Upper lobe of right lung (tissue), 1 donor: ENCODE measurements at regions not wholly inside any gene's neighbourhood (a gene's known extent, or its start where the extent isn't known, plus 50 kb on each side); places are given as distances from the start of the nearest gene placed in this dataset.

Experiments used
- ATAC-seq: fragments of 200-7000 bp; cut with Tn5 transposase; one replicate; pipeline ENCODE4 v1.9.1; 2020; ENCODE audit warnings: mild to moderate bottlenecking, moderate library complexity
- DNase-seq: peaks from one replicate; pipeline ENCODE4 v3.0.0-alpha.2; 2020
- H3K27ac ChIP-seq: fragments of 200-600 bp; one replicate; pipeline ENCODE4 v1.8.0; 2022
- H3K27me3 ChIP-seq: fragments of 200-600 bp; one replicate; pipeline ENCODE4 v1.8.0; 2022; ENCODE audit warnings: mild to moderate bottlenecking
- H3K36me3 ChIP-seq: fragments of 200-600 bp; one replicate; pipeline ENCODE4 v1.8.0; 2022
- H3K4me1 ChIP-seq: fragments of 200-600 bp; one replicate; pipeline ENCODE4 v1.8.0; 2022
- H3K4me3 ChIP-seq: fragments of 200-600 bp; one replicate; pipeline ENCODE4 v1.8.0; 2022; ENCODE audit warnings: mild to moderate bottlenecking
- H3K9me3 ChIP-seq: fragments of 200-600 bp; one replicate; pipeline ENCODE4 v1.8.0; 2022
- intact Hi-C: fragments of 100-400 bp; cut with DNase I; formaldehyde crosslinking; loops from one replicate; pipeline ENCODE4 v1.11.0; 2022
- TF ChIP-seq, protein P1 (sequence below): fragments of 200-600 bp; IDR thresholded peaks from one replicate; pipeline ENCODE4 v1.8.0; 2022; ENCODE audit warnings: antibody characterized with exemption
- donor health status: DM: no; HTN: yes; CAD: no; lungs with severe emphysema.

DNA sequence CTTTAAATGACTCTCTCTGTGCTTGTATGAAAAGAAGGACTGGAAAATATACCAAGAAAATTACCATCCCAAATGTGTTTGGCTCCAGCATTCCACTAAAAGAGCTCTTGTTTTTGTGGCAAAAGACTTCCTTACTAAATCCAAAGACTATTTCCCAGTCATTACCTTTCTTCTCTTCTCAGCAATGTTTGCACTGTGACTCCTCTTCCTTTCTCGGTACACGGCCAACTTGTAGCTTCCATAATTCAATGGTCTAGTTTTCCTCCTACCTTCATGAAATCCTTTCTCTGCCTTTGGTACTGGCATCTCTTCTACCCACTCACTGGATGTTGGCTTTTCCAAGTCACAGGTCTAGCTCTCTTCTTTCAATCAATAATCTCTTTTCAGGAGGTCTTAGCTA lies 568.5 kb upstream of the JAG1 start:
- Histone ChIP-seq H3K27ac (no peak overlapping the region), H3K36me3 (no peaks in the 10 kb centered on the region), H3K9me3 (no peaks in the 10 kb centered on the region), H3K4me3 (no peak overlapping the region), H3K27me3 (no peaks in the 10 kb centered on the region), H3K4me1 (no peaks in the 10 kb centered on the region)
- DNase-seq (no peak), ATAC-seq (no peak)
- intact Hi-C loops: no loop called here
- TF ChIP-seq, protein P1, sequence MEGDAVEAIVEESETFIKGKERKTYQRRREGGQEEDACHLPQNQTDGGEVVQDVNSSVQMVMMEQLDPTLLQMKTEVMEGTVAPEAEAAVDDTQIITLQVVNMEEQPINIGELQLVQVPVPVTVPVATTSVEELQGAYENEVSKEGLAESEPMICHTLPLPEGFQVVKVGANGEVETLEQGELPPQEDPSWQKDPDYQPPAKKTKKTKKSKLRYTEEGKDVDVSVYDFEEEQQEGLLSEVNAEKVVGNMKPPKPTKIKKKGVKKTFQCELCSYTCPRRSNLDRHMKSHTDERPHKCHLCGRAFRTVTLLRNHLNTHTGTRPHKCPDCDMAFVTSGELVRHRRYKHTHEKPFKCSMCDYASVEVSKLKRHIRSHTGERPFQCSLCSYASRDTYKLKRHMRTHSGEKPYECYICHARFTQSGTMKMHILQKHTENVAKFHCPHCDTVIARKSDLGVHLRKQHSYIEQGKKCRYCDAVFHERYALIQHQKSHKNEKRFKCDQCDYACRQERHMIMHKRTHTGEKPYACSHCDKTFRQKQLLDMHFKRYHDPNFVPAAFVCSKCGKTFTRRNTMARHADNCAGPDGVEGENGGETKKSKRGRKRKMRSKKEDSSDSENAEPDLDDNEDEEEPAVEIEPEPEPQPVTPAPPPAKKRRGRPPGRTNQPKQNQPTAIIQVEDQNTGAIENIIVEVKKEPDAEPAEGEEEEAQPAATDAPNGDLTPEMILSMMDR: no peak

DNA sequence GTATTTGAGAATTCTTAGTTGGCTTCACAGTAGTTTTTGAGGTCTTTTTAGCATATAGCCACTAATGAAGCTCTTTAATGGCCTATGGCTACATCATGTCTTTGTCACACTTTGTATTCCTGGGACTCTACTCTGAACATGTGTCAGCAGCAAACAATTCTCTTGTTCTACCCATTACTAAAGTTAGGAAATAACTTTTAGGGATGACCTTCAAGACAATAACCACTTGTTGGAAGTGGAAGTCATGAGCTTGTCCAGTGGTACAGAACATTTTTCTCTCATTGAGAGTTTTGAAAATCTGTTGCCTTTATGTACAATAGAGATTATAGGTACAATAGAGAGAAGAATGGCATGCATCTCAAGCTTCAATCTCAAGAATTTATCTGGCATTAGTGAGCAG lies 571.6 kb upstream of the JAG1 start:
- no peak for ATAC-seq
- H3K4me3 ChIP-seq: no peak overlapping the region
- intact Hi-C loops: no loop called here
- DNase-seq: no peak
- H3K27me3 ChIP-seq: no peaks in the 10 kb centered on the region
- TF ChIP-seq, protein P1: no peak
- no peak overlapping the region for H3K27ac ChIP-seq
- no peaks in the 10 kb centered on the region for H3K9me3 ChIP-seq
- no peaks in the 10 kb centered on the region for H3K4me1 ChIP-seq
- H3K36me3 ChIP-seq: no peaks in the 10 kb centered on the region

DNA sequence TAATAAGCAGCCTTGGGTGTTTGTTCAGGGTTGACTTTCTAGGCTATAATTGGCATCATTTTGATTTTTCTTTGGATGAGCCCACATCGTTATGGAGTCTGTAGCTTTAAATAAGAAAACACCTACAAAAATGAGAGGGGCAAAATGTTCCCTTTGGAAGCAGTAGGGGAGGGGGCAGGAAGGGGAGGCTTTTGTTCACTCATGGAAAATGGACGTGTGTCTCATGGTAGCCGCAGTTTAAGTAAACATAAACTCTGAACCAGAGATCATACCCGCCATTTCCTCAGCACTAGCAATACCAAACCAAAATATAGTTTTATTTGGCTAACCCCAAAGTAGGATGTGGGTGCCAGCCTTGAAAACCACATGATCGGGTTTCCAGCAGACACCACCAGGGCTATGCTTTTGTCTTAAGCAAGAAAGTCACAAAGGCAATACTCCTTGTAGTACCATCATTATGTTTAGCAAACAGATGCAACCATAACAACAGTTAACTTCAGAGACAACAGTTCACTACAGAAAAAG lies 572.5 kb upstream of the JAG1 start:
- intact Hi-C loops: no loop called here
- no peaks in the 10 kb centered on the region for H3K9me3 ChIP-seq
- H3K36me3 ChIP-seq: no peaks in the 10 kb centered on the region
- TF ChIP-seq, protein P1: no peak
- H3K27me3 ChIP-seq: no peaks in the 10 kb centered on the region
- DNase-seq (no peak), ATAC-seq (no peak)
- no peak overlapping the region for H3K4me3 ChIP-seq
- H3K27ac ChIP-seq: no peak overlapping the region
- no peaks in the 10 kb centered on the region for H3K4me1 ChIP-seq

DNA sequence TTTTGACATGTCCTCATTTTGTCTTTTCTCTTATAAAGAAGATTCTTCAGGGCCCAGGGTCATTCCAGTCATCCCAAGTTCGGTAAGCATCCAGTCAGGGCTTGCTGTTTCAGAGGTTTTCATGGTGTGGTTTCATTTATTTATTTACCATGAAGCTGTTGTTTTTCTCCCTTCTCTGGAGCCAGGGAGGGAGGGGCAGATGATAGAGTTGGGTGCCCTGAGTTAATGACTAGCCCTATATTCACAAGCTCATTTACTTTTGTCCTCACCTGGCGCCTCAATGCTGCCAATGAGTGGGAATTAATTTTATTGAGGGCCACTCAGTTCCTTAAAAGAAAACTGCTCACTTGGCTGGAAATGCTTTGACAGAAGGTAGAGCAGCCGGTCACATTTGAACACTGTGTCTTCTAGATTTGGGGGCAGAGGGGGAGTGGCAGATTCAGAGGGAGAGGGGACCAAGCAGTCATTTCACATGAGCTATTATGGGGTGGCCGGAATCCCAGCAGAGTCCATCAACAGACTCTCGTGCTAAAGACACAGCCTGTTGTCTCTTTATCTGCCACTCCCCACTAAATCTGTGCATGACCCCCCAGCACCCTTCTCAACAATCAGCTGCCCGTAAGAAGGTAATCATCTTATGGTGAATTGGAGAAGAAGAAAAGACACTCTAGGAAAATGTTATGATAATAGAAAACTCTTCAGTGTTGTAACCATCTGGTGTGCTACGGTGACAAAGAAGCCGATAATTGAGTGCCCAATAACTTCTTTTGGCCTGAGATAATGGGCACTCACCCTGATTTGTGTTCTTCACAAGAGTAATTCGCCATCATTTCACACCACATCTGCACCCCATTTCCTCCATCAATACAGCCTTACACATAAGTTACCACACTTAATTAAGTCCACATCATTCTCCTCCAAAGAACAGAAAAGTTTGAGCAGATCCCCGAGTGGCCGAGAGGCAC lies 573.5 kb upstream of the JAG1 start:
- Histone ChIP-seq H3K36me3 (no peaks in the 10 kb centered on the region), H3K4me1 (no peaks in the 10 kb centered on the region), H3K4me3 (no peak overlapping the region), H3K27me3 (no peaks in the 10 kb centered on the region), H3K9me3 (no peaks in the 10 kb centered on the region), H3K27ac (no peak overlapping the region)
- ATAC-seq (no peak), DNase-seq (no peak)
- intact Hi-C loops: no loop called here
- TF ChIP-seq, protein P1: no peak

DNA sequence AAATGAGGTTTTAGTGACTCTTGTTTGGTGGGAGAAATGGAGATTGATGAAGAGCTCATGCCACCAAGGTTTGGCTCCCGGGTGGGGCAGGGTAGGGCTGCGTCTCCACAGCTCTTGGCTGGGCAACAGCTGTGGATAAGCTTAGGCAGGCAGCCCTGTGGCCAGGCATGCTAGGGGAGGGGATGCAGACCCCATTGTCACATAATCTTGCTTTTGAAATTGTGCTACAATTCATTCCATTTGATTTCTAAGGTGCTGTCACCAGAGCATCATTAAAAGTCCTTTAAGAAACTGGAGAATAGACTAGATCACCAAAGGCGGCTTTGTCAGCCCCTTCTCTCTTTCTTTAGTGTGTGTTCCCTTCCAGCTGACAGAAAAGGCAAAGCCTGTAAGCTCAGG lies 574.2 kb upstream of the JAG1 start:
- DNase-seq (no peak), ATAC-seq (no peak)
- intact Hi-C loops: no loop called here
- no peak overlapping the region for H3K4me3 ChIP-seq
- H3K36me3 ChIP-seq: no peaks in the 10 kb centered on the region
- TF ChIP-seq, protein P1: no peak
- H3K9me3 ChIP-seq: no peaks in the 10 kb centered on the region
- no peaks in the 10 kb centered on the region for H3K27me3 ChIP-seq
- H3K4me1 ChIP-seq: no peaks in the 10 kb centered on the region
- H3K27ac ChIP-seq: no peak overlapping the region
